Middle frontal gyrus (tissue), 1 donor: ENCODE measurements at regions not wholly inside any gene's neighbourhood (a gene's known extent, or its start where the extent isn't known, plus 50 kb on each side); places are given as distances from the start of the nearest gene placed in this dataset.
"Not testable (repeated sequence)": the region's sequence is repeated elsewhere in the genome, so short reads cannot be mapped to it uniquely, and the experiment has no call there.

Experiments
- DNase-seq: peaks from one replicate; pipeline ENCODE4 v3.0.0-alpha.2; 2015; ENCODE audit warnings: low spot score; ENCODE audit errors: extremely low spot score

DNA sequence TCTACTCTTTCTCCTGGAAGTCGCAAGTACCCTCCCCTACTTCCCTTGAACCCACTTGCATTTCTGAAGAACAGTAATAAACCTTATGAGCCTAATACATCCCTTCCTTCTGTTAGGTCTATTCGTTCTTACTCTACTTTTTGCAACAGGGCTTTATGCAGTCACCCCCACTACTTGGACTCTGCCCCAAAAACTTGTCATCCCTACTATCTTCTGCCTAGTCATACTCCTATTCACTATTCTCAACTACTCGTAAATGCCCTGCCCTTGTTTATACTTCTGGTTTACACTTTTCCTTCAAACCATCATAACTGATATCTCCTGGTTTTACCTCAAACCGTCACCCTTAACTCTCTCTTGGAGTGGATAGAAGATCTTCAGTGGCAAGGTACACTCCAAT, 55.2 kb upstream of the SLIT2 start:
- no peak for DNase-seq

DNA sequence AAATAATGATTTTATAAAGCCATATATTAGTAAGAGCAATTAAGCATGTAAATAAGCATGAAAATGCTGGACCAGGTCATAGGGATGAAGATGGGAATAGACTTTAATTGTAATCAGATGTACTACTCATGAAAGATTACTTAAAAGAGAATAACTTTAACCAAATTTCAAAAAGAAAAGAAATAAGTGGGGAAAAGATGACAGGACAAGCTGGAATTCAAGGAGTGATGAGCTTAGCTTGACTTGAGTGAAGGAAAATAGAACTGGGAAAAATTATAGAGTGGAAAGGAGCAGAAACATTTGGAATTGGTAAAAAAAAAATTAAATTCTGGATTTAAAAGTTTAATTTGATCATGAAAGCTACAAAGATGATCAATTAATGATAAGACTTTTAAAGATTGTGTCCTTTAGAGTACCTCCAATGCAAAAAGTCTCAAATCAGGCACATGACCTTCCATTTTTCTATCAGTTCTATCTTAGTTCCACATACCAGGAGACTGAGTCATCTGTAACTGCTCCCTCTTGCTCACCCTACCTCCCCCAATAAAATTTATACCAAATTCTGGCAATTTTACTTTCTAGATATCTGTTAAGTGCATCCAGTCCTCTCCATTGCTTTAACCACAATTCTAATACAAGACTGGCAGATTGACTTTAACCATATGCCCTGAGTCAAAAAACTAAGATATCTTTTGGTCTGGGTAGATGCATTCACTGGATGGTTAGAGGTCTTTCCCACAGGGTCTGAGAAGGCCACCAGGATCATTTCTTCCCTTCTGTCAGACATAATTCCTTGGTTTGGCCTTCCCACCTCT, 56.4 kb upstream of the SLIT2 start:
- DNase-seq: no peak

DNA sequence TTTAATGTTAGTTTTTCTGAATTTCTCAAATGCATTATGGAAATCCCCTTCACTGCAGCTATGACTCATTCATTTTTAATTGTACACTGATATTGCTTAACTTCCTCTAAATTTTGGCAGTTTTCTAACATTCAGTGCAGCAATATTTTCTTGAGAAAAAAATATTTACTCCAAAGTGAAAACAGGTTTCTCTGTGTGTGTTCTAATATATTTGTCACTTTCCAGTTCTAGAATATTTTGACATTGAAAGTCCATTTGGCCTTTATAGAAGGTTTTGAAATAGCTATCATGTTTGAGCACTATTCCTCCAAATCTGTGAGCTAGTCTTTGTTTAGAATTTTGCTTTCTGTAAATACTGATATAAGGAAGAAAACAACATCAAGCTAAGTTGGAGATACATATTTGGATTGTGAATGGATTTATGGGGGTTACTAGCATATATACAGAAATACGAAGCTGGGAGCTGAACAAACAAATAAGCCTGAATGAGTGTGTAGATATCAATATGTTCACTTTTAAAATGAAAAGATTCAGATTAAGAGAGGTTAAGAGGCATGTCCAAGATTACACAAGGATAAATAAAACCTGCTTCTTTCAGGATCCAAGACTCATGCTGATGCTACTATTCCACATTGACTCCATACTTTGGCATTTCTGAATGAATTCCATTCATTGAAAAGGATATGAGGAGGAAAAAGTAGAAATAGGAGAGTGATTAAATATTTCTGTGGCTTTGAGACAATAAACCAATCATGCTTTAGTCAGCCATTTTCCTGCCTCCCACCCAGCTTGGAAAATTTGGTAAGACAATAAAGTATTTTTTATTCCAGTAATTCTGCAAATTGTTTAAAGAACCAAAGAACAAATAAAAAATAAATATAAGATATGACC, 57.3 kb upstream of the SLIT2 start:
- no peak for DNase-seq

DNA sequence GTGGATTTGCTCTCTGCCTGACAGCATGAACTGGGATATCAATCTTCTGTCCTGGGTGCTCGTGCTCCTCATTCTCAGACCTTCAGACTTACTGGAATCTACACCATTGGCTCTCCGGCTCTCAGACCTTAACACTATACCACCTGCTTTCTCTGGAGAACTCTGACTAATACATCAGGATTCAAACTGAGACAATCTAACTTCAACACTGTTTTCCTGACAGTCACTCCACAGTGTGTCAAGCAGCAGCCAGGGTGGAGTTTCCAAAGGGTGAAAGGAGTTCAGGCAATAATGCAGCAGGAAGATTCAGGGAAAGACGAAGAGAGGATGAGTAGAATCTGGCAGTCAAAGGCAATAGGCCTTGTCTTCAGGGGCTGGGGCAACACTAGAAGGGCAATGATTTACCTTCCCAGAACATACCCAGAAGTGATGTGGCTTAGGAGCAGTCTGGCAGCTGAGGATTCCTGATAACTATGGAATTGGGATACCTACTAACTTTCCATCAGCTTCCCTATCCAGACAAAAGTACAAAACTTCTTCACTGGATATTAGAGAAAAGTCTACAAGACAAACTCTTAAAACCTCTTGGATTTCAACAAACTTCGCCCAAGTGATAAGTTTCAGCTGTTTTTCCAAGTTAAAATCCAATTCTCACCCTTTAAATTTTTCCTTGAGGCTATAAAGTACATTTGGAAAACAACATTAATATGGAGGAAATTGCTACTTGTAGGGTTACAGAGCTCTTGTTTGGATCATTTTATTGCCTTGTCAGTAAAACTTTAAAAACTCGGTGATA, 58.4 kb upstream of the SLIT2 start:
- no peak for DNase-seq

DNA sequence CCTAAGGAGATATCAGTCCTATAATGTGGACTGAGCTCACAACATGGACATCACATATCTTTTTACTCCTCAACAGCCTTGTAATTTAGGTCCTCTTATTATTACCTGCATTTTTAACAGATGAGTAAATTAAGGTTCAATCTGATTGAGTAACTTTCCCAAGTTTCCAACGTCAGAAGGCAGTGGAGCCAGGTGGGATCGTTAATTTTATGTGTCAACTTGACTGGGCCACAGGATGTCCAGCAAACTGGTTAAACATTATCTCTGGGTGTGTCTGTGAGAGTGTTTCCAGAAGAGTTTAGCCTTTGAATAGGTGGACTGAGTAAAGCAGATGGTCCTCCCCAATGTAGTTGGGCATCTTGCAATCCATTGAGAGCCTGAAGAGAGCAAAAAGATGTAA, 59.0 kb upstream of the SLIT2 start:
- DNase-seq: no peak

DNA sequence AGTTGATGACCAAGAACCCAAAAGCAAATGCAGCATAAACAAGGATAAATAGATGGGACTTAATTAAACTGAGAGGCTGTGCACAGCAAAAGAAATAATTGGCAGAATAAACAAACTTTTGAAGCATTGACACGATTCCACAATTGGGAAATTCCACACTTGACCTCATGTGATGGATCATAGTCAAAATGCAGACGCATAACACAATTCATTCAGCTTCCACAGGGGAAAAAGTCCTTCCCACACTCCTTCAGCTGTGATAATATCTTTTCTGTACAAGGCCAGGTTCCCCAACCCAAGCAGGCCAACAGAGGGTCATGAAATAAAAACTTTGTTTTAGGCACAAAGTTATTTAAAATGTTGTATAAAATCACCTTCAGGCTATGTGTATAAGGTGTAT, 66.6 kb upstream of the SLIT2 start:
- DNase-seq: no peak

DNA sequence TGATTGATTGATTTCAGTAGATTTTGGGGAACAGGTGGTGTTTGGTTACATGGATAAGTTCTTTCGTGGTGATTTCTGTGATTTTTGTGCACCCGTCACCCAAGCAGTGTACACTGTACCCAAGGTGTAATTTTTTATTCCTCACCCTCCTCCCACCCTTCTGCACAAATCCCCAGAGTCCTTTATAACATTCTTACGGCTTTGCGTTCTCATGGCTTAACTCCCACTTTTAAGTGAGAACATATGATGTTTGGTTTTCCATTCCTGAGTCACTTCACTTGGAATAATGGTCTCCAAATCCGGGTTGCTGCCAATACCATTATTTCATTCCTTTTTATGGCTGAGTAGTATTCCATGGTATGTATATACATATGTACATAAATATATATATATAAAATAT, 68.6 kb upstream of the SLIT2 start:
- not testable (repeated sequence) for DNase-seq

DNA sequence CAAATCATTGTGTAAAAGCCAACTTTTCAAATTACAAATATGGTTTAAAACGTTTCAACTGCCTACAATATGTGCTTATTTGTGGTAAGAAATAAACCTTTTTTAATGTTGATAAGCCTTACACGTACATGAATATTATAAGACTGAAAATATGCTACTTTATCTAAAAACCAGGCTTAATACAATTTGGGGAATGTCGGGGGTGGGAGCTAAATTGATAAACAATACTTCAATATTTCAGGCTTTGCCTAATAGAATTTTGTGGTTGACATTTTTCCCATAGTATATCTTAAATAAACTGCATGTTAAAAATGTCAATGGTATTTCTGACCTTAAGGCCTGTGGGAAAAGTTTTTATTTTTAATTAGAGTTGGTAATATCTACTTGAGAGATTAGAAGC, 69.8 kb upstream of the SLIT2 start:
- DNase-seq: no peak

DNA sequence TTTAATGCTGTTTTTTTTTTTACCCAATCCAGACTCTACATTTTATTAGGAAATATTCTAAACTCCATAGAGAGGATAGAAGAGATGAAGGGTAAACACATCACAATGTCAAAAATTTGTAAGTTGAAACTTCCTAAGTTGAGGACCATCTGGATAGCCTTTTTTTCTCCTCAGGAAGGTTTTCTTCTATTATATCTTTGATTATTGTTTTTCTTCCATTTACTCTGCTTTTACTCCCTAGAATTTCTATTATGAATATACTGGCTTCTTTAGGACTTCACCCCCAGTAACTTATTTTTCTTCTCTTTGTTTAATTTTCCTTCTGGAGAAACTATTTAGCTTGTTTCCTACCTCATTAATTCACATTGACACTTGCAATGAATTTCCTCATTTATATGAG, 71.2 kb upstream of the SLIT2 start:
- no peak for DNase-seq

DNA sequence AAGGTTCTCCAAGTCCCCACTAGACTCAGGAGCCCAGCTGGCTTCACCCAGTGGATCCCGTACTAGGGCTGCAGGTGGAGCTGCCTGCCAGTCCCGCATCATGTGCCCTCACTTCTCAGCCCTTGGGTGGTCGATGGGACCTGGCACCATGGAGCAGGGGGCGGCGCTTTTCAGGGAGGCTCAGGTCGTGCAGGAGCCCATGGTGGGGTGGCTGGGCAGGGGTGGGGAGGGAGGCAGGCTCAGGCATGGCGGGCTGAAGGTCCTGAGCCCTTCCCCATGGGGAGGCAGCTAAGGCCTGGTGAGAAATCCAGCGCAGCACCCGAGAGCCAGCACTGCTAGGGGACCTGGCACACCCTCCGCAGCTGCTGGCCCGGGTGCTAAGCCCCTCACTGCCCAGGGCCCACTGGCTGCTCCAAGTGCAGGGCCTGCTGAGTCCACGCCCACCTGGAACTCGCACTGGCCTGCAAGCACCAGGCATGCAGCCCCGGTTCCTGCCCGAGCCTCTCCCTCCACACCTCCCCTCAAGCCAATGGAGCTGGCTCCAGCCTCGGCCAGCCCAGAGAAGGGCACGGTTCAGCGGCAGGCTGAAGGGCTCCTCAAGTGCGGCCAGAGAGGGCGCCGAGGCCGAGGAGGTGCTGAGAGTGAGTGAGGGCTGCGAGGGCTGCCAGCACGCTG, 72.7 kb upstream of the SLIT2 start:
- DNase-seq: no peak

DNA sequence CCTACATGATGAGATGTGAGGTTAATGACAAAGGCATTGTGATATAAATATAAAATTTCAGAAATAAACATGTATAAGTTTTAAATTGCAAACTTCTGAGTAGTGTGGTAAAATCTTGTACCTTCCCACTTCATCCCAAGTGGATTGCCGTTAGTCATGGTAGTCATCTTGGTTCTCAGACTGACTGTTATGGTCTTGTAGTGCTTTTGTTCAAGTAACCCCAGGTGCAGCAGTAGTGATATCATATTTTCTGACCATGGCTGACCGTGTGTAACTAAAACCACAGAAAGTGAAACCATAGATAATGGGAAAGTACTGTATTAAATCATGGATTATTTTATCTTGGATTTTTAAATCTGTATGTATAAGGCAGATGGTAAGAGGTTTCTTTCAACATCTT, 74.8 kb upstream of the SLIT2 start:
- DNase-seq: no peak

DNA sequence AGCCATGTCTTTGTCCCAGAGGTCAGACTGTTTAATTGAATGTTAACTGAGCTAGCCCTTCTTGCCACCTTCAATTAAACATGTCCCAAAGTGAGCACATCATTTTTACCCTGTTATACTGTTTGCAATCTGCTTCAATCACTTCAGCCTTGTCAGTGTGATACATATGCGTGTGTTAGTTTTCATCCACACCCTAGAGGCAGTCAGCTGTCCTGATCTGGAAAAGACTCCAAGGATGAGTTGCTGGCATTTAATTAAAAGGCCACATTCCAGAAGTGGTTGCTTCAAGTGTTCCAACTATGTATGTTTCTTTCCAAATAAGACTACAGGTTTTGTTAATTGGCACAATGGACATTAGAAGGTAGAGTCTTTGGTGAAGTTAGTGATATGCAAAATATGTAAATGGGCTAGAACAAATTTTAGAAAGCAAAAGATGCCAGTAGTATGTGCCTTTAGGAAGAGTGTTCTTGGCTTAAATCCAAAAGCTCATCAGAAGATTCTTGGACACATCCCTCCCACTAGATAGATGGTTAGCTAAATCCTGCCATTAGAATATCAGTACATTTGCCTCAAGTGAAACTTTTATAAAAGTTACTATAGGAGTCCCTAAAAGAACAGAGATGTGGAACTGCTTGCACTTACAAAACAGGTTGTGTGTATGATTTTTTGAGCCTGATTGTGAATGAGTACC, 79.5 kb upstream of the SLIT2 start:
- DNase-seq: no peak

DNA sequence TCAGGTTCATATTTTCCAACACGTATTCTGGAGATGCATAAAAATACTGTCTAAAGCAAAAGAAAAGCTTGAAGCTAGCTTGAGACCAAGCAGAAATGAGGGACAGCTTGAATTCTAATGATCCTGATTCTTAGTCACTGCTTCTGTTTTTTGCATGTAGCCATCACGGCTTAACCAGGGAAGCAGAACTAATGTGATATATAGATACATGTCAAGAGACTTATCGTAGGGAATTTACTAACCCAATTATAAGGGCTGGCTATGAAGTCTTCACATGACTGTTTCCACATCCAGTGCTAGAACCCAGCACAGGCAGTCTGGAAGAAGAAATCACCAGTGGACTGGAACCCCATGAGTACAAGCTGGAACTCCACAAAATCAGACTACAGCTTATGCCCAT, 85.2 kb upstream of the SLIT2 start:
- DNase-seq: no peak

DNA sequence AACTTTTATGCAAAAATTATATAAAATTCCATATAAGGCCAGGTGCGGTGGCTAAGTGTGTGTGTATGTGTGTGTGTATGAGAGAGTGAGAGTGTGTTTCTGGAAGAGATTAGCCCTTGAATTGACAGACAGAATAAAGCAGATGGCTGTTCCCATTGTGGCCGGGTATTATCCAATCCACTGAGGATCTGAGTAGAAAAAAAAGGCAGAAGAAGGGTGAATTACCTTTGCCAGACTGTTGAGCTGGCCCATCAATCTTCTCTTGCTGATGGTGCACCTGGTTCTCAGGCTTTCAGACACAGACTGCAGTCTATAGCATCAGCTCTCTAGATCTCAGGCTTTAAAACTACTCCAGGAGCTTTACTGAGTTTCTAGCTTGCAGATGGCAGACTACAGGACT, 92.2 kb upstream of the SLIT2 start:
- no peak for DNase-seq

DNA sequence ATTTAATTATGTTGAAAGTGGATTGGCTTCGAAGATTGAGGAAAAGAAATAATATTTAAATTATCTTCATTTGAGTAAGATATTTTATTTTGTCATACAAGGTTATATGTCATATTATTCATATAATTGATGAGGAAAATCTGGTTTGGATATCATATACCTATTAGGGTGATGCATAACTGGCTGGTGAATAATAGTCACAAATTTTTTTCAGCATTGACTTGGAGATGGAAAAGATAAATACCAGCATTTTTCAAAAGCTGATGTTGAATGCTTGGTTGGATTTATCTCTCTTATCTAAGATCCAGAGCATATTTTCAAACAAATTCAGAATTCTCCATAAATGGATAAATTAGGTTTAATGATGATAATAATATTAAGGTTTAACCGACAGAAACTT, 93.5 kb upstream of the SLIT2 start:
- no peak for DNase-seq

DNA sequence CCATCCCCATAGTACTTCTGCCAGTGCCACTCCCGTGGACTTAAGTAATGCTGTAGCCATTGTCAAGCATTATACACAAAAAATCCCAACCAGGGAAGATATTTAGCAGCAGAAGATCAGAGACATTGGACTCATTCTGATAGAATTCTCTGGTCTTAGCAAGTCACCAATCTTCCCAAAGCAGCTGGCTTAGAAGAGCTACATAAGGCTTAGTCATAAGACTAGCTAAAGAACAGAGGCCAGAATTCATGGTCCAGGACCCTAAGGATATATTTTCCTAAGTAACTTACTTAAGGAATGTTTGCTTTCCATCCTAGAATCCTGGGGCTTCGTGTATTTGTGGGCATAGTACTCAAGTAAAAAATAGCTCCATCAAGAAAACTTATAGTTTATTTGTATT, 100.3 kb upstream of the SLIT2 start:
- no peak for DNase-seq

DNA sequence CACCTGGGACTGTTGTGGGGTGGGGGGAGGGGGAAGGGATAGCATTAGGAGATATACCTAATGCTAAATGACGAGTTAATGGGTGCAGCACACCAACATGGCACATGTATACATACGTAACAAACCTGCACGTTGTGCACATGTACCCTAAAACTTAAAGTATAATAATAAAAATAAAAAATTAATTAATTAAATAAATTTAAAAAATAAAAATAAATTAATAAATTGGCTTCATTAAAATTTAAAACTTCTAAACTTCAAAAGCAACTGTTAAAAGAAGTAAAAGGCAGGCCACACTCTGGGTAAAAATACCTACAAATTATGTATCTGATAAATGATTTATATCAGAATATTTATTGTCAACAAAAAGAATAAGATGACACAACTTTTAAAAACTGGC, 102.6 kb upstream of the SLIT2 start:
- not testable (repeated sequence) for DNase-seq

DNA sequence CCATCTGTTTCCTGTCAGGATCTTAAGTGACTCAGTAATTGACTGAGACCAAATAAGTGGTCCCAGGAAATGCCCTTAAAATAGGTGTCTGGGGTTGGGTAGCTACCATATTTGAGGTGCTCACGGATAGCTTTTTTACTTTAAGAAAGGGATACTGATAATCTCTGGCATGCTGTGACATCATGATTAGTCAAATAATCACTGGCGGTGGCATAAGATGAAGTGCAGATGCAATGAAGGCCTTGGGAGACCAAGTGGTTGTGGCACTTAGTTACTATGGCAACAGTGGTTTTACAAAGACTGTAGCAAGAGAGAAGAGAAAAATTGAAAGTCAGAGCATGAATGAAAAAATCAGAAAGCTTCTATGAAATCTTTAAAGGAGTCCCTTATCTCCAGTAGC, 114.5 kb upstream of the SLIT2 start:
- DNase-seq: no peak

DNA sequence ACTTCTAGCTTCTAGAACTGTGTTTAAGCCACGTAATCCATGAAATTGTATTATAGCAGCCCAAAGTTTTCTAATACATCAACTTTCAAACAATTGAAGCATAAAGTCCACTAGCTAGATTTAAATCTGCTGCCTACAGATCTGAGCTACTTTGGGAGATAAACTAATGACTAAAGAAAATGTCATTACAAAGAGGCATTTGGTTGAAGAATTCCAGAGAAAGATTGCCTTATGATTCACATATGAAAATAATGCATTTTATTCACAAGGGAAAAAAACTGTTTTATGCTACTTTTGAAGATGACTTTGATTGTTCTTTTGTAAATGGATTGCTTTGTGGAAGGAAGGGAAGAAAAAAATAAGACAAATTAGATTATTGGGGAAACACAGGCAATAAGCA, 124.1 kb upstream of the SLIT2 start:
- no peak for DNase-seq

DNA sequence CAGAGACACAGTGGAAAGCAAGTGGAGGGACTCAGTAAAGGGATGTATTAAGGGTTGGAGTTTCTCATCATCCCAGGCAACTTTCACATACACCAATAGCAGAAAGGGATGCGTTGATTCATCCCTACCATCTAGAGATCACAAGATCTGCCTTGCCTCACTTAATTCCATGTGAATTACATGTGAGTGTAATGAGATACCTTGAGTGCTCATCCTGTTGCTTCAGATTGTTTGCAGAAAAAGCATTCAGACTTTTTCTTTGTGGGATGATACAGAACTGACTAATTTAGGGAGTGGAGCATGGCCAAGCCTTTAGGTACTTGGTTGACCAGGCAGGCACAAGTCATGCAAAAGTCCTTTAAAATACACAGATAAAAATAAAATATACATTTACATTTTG, 124.8 kb upstream of the SLIT2 start:
- no peak for DNase-seq
